SK-N-SH treated with all-trans-retinoic acid at 6 μM for 48 hours (cell line): ENCODE measurements at regions not wholly inside any gene's neighbourhood (a gene's known extent, or its start where the extent isn't known, plus 50 kb on each side); places are given as distances from the start of the nearest gene placed in this dataset.
"Not testable (repeated sequence)": the region's sequence is repeated elsewhere in the genome, so short reads cannot be mapped to it uniquely, and the experiment has no call there.

Experiments
- ATAC-seq: fragments of 200-7000 bp; cut with Tn5 transposase; 3 replicates; pipeline ENCODE4 v1.9.1; 2020; ENCODE audit warnings: mild to moderate bottlenecking, moderate library complexity

GRCh38 chrX:222800-223513 lies 58.2 kb upstream of the PLCXD1 start:
- ATAC-seq = not testable (repeated sequence)

- ATAC-seq = not testable (repeated sequence)
Observed at GRCh38 chrX:223514-223854, 57.7 kb upstream of the PLCXD1 start.

- ATAC-seq = peak; percentile 87
Observed at GRCh38 chrX:226474-227164, 54.6 kb upstream of the PLCXD1 start.

- not testable (repeated sequence) for ATAC-seq
Observed at GRCh38 chrX:227396-227795, 53.8 kb upstream of the PLCXD1 start.
